ENCODE measurements at regions not wholly inside any gene's neighbourhood (a gene's known extent, or its start where the extent isn't known, plus 50 kb on each side); places are given as distances from the start of the nearest gene placed in this dataset.

DNA sequence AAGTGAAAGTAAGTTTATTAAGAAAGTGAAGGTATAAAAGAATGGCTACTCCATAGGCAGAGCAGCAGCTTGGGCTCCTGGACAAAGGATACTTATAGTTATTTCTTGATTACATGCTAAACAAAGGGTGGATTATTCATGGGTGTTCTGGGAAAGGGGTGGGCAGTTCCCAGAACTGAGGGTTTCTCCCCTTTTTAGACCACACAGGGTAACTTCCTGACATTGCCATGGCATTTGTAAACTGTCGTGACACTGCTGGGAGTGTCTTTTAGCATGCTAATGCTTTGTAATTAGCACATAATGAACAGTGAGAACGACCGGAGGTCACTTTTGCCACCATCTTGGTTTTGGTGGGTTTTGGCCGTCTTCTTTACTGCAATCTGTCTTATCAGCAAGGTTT lies 557.6 kb downstream of the SPRY1 start:
- no peak for DNase-seq

DNA sequence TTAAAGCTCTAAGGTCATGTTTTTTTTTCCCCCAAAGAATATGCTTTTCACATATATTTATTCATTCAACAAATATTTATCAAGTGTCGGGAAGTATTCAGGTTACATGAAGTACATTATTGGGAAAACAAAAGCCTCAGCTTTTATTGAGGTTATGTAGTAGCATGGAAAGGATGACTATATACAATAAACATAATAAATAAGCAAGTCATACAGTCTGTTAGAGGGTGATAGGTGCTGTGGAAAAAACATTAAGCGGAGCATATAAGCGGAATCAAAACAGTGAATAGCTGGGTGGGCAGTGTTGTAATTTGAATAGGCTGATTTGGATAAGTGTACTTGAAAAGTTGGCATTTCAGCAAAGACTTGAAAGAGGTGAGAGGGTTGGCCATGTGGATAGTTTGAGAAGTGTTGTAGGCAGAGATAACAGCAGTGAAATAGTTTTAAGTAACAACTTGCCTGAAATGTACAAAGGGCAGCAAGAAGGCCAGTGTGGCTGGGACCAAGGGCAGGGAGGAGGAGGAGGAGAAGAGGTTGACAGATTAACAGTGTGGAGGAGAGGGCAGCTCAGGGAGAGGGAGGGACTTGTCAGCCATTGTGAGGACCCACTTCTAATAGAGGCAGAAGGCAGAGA lies 558.7 kb downstream of the SPRY1 start:
- DNase-seq: no peak

DNA sequence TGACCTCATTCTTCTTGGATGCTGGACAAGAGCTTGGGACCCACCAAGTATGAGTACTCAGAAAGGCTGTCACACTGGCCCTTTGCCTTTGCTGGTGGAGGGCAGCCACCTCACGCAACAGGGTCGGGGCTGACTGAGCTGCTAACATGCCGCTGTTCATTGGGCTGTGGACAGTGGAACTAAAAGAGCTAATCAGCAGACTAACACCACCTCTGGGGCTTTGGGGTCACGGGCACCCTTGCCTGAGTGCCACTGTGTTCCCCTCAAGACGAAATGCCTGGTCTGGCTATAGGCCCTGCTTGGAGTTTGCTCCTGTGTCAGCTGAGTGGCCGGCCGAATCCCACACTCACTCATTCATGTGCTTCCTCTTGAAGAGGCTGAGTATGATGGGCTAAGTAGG lies 559.6 kb downstream of the SPRY1 start:
- DNase-seq: no peak

DNA sequence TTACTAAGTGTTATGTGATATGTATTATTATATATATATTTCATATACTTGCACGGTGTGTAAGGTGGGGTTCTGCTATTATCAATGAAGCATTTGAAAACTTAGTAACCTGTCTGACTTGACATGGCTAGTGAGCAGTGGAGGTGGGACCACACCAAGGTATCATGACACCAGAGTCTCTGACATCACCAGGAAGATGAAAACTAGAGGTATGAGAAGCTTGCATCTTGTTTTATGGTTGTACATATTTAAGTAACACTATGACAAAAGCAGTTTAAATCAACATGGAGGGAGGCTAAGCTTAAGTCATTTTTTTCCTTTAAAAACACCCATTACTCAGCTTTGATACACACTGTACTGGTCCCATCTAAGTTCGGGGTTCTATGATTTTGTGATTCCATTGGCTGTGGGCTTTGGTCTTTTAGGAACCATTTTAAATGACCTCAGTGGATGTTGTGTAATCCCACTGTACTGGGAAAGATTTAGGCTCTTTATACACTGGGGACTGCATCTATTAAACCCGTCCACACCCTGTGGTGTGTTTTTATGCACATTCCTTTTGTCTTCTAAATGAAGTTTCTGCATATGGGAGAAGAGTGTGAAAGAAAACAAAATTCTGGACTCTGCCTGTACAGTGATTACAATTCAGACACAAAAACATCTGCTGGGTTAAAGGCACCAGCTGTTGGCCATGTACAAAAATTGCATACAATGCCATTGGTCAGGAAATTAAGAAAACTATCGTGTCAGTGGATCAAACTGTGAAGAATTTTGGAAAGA lies 570.6 kb downstream of the SPRY1 start:
- no peak for DNase-seq

DNA sequence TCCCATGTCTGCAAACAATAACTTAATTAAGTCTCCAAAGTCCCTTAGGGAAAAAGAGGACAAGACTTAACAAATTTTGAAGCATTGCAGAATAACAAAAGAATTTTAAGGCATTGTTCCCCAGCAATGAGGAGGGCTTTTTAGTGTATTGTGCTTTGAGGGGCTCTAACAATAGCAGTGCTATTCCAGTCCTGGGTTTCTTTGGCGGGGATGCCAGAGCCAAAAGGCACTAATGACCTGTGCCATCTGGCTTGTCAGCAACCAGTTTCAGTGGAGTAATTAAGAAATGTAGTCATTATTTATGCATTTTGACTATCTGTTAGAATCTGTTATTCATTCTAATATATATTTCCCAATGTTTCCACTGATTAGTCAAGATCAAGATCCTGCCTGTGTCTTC lies 575.4 kb downstream of the SPRY1 start:
- DNase-seq: no peak

DNA sequence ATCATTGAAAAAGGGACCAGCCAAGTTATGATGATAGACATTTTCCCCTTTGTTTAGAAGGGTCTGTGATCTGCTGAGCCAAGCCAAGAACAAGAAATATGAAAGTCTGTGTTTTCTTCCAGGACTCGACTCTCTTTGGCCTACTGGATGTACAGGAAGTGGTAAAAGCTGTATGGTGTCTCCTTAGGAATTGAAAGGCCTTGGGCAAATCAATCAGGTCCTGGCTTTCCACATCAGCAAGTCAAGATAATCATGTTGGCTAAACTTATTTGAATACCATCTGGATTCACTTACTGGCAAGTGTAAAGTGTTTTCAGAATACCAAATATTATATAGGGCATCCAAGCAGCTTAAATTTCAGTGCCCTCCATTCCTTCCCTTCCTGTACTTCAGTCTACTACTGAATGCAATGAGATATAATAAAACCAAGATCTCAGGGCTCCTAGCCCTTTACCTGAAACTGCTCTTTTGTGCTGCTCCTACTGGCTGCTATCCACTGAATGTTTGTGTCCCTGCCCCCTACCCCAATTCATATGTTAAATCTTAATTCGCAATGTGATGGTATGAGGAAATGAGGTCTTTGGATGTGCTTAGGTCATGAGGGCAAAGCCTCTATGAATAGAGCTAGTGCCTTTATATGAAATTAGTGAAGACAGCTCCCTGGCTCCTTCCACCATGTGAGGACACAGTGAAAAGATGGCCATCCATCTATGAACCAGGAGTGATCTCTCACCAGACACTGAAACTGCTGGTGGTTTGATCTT lies 578.0 kb downstream of the SPRY1 start:
- no peak for DNase-seq

DNA sequence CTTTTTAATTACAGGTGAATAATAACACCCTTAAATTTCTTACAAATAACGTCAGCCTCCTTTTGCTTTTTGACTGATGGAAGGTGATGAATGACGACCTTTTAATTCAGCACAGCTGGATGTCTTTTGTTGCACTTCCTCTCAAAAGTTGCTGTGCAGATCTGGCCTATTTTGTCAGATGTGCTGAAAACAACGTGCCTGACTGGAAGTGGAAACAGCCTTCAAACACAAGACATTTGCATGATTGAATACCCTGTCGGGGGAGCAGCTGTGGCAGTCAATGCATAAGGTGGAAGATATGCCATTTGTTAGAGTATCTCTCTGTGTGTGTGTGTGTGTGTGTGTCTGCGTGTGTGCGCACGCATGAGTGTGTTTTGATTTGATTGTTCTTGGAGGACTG lies 579.7 kb downstream of the SPRY1 start:
- no peak for DNase-seq

DNA sequence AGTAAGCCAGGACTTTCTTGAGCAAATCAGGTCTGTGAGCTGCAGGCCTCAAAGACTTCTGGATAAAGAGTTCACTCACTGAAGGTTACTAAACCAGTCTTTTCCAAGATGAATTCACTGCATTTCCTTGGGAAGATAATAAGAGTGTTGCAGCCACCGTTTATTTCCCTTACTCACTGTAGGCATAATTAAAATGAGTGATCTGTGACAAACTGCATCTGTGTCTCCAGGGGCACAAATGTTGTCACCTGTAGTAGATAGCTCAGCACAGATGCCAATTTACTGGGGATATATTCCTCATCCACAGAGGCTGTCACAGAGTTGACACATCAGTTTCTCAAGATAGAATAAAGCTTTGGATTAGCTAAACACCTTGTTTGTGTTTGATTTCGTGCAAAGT lies 580.2 kb downstream of the SPRY1 start:
- no peak for DNase-seq

DNA sequence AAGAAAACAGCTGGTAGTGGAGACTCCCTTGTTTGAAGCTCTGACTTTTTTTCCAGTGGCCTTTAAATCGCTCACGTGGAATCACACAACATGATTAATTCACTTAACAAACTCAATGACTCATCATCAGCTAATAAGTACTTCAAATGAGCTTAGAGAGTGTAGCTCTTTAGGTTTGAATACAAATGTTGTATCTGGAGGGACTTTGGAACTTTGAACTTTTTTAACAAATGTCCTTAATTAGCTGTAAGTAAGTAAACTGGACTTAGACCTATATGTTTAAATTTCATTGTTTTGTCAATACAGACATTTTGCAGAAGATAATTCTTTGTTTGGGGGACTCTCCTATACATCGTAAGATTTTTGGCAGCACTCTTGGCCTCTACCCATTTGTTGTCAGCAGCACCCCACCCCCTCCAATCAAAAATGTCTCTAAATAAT lies 581.1 kb downstream of the SPRY1 start:
- DNase-seq: no peak

DNA sequence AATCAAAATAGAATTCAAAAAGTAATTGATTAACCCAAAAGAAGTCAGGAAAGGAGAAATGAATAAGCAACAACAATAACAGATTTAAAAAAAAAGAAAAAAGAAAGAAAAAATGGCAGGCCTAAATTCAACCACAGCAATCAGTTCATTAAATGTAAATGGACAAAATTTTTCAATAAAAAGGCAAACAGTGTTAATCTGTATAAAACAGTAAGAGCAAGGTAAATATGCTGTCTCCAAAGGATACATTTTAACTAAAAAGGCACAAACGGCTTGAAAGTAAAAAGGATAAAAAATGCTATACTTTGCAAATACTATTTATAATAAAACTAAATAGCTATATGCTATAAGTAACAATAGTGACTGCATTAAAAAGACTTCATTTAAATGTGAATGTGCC lies 582.0 kb downstream of the SPRY1 start:
- no peak for DNase-seq

DNA sequence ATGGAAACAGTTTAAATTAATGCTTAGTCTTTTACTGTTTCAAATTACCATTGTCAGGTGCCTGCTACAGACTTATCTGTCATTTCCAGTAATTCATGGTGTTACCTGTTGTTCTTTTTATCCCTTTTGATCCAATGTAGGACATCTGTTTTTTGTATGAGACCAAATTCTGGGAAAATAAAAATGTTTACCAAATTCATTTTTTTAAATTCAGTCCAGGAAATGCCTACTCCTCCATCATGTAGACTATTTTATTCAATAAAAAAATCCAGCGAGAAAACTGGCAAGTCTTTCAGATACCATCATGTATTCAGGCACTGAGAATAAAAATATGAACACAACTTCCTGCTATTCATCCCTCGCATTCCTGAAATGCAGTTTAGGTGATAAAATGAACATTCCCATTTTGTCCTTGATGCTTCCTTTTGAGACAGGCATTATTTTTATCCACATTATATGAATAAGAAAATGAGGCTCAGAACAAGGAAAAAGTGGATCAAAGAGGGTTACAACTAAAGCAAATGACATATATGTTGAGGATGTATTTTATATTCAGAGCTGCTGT lies 584.2 kb downstream of the SPRY1 start:
- no peak for DNase-seq

DNA sequence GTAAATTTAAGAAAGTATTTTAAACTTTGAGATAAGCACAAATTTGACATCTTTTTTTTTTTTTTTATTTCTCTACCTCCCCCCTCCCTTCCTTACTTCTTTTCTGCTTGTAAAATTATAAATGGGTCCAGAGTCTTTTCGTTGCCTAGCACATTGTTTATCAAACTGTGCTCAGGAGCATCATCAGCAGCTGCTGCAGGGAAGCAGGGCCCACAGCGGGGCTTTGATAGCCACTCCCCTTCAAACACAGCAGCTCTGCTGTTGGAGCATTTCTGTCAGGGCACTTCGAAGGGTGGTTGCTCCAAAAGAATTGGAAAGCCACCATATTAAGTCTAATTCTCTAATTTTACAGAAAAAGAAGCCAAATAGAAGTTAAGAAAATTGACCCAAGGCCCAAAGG lies 588.3 kb downstream of the SPRY1 start:
- no peak for DNase-seq

DNA sequence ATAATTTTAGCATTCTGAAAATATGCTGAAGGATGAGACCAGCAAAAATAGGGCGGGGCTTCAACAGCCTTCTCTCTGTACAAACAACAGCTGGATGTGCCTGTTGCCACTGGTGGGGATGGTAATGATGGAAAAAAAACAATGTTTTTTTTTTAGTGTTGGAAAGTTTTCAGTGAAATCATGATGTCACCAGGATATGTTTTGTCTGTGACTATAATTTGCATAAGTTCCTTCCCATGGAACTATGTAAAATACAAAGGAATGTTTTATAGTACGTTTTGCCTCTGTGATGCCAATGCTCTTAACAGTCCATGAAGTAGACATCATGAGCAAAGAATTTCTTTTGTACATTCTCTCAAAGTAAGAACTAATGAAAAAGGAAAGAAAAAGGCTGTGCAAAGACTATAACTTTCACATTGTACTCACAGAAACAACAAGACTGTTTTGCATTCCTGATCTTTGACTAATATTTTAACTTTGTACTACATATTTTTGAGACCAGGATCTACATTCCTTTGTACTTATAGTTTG lies 589.7 kb downstream of the SPRY1 start:
- no peak for DNase-seq

DNA sequence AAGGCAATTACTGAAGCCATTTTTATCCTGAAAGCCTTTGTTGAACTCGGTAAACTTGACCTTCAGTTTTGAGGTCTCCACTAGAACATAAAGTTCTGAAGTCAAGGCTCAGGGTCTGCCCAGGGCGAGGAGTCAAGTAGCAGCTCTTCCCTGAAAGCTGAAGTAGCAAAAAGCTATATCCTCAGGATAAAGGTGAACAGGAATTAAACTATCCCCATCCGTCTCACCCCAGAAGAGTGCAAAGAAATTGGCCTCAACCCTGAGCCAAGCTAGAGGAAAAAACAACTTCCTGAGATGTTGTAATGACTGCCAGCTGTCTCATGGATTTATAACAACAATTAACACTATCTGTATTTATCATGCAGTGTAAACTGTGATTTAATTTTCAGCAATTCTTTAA lies 590.8 kb downstream of the SPRY1 start:
- no peak for DNase-seq

DNA sequence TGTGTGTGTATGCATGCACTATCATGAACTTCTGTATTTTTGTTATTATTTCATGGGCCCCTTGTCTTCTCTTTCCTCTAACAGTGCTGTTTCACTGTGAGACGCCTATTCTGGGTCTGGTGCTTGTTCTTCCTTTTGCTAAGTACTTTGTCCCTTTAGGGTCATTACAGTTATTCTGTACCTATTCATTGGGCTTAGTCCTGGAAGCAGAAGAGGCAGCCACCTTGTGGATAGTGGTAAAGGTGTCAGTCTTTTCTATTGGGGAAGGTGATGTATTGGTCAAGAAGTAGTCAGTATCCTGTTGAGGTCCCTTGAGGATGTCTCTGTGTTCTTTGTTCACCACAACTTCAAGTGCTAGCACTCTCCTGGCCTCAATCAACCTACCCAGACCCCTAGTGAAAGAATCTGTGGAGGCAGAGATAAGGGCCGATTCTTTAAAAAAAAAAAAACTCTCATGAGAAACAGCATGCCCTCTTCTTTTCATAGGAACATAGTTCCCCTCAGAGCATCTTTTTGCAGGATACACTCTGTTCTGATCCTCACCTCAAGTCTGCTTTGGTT lies 593.8 kb downstream of the SPRY1 start:
- DNase-seq: no peak

DNA sequence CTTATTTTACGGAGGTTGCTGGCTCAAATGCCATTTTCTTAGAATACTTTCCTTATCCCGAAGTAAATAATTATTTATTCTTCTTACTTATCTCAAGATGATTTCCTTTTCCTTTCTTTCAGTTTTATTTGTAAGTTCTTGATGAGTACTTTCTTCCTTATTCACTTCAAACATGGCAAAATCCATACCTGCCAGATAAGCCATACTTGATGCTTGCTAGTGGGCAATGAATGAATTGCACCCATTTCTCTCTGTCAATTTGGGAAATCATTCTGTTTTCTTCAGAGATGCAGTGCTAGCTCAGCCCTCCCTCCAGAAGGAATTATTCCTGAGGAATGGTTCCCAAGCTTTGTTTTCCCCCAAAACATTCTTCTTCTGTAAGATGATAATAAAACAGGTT lies 598.3 kb downstream of the SPRY1 start:
- DNase-seq: no peak

DNA sequence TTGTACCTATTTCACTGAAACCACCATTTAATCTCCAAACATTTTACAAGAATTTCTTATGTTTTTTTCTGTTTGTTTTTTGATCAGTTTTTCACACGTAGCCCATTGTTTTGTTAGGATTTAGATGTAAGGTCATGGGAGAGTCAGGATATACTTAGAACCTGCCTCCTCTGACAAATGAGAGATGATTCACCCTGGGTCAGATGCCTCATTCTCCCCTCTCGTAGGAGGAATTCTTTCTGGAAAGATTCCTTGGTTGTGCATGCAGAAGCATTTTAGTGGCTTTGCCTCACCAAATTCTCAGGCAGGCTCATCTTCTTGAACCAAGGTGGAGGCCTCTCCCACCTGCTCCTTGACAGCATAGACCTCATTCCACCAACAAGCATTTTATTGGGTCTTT lies 599.3 kb downstream of the SPRY1 start:
- no peak for DNase-seq

DNA sequence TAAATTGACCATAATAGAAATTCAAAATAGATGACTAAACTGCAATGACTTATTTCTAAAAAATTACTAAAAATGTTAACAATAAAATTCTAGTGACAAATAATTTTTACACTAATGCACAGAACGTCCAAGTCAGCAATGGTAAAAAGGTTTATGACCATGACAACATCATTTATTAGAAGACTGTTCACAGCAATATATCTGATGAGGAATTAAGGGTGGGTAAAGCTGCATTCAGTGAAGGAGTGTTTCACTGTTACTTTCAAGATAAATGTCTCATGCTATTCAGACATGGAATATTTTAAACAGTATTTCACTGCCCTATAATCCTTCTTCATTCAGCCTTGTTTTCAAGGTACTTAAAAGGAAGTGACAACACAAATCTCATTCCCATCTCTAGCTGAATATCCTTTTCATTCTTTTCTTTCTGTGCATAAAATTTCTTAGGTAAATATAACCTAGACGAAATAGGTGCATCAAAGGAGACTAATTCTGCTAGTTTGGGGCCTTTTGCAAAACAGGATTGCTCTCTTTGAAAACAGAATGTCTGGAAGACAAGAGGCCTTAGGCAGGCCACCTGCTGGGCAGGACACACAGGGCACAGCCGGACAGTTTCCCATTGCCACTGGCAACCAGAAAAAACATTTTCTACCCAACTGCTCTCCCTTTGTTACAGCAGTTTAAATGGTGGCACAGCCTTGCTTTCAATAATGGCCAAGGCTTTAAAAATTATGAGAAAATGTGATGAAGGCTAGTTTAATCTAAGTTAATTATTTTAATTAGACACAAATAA lies 600.3 kb downstream of the SPRY1 start:
- no peak for DNase-seq

DNA sequence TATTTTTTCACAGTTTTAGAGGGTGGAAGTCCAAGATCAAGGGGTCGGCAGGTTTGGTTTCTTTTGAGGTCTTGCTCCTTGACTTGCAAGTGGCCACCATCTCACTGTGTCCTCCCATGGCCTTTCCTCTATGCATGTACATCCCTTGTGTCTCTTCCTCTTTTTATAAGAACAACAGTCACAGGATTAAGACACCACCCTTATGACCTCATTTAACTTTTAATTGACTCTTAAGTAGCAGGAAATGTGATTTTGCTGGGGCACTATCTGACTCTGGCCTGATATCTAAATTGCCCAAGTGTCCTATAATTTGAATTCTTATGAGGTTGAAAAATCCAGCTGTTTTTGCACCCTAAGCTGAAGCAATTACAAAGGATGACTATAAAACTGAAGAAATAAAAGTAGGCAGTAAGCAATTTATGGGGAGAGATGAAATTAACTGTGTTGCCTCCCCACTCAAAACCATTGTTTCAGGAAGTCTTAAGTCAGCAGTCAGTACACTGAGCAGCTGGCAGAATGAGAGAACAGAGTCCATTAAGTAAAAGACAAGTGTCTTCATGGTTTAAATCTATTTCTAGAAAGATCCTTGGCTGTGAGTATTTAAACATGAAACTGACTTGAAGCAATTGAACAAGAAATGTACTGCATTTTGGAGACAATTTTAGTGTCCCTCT lies 601.3 kb downstream of the SPRY1 start:
- DNase-seq: no peak

DNA sequence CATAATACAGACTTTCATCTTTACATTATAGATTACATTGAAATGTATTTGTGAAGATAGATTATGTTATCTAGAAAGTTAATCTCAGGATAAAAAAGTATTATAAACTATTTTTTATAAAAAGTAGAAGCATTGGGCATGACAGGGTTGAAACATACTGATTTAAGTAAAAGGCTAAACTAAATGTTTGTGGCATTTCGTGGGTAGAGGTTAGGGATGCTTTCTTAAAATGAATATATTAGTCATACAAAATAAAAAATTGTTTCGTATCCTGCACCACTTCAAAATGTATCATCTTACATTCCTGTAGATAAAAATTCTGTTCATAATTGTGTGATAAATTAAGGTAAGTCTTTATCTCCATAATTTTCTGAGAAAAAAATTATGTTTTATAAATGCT lies 603.6 kb downstream of the SPRY1 start:
- no peak for DNase-seq

DNA sequence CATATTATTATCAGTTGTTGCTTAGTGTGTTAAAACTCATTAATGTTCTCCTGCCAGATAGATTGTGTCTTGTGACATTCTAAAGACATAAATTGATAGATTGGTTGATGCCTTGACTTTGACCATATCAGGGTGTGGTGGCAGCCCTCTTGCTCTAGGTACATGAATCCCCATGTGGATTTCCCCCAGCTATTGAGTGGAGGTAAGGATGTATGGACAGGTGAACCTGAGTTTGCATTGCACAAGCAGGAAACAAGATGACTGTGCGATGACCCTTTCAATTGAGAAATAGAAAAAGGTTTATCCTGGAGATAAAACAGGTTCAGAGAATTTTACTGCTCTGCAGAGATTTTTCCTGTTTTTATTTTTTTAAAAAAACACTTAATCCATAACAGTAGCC lies 619.2 kb downstream of the SPRY1 start:
- no peak for DNase-seq

Measured in CD4-positive, alpha-beta T cell treated with Interleukin-12 subunit alpha and Interleukin-12 subunit beta, for 1 hour (primary cell).